CD14-positive monocyte (primary cell): ENCODE measurements at regions not wholly inside any gene's neighbourhood (a gene's known extent, or its start where the extent isn't known, plus 50 kb on each side); places are given as distances from the start of the nearest gene placed in this dataset.

ENCODE experiments used
- DNase-seq, 3 donors: peaks; one replicate each; pipeline ENCODE4 v3.0.0-alpha.2; 2011 to 2022
- H2AFZ ChIP-seq: 2 replicates; pipeline ENCODE4 v1.6.0; 2012; ENCODE audit warnings: mild to moderate bottlenecking, low read depth, low read length, inconsistent platforms; ENCODE audit not compliant: insufficient read depth, poor library complexity, severe bottlenecking
- H3K27ac ChIP-seq, 2 donors: 1 replicate in 1 of 2; 2 replicates in 1 of 2; pipeline ENCODE4 v1.5.1; 2012 to 2013; ENCODE audit warnings: low read length in 2 of 2, control low read depth in 1 of 2, inconsistent platforms in 1 of 2, low read depth in 1 of 2, mild to moderate bottlenecking in 1 of 2
- H3K27me3 ChIP-seq, 2 donors: one replicate each; pipeline versions ENCODE4 v1.6.0 to v1.6.1; 2011 to 2013; ENCODE audit warnings: low read length in 2 of 2; ENCODE audit not compliant: control insufficient read depth in 2 of 2, insufficient read depth in 2 of 2
- H3K36me3 ChIP-seq, 2 donors: replicated peaks in 1 of 2; 1 replicate in 1 of 2; 2 replicates in 1 of 2; pipeline versions ENCODE4 v1.5.1 to v1.6.1; 2012 to 2013; ENCODE audit warnings: low read length in 2 of 2, control low read depth in 1 of 2, inconsistent platforms in 1 of 2, mild to moderate bottlenecking in 1 of 2; ENCODE audit not compliant: insufficient read depth in 2 of 2, control insufficient read depth in 1 of 2
- H3K4me1 ChIP-seq, 2 donors: 1 replicate in 1 of 2; 2 replicates in 1 of 2; pipeline versions ENCODE4 v1.5.1 to v1.6.1; 2012 to 2013; ENCODE audit warnings: low read length in 2 of 2, control low read depth in 1 of 2, inconsistent platforms in 1 of 2, mild to moderate bottlenecking in 1 of 2, moderate library complexity in 1 of 2; ENCODE audit not compliant: insufficient read depth in 2 of 2, control insufficient read depth in 1 of 2
- H3K4me2 ChIP-seq: replicated peaks from 2 replicates; pipeline ENCODE3; 2012; ENCODE audit warnings: low read length, moderate library complexity, mild to moderate bottlenecking; ENCODE audit not compliant: poor library complexity, severe bottlenecking; ENCODE audit errors: extremely low read depth
- H3K4me3 ChIP-seq, 3 experiments: fragments of 200-600 bp in 1 of 3; sonication (generic) in 1 of 3; replicated peaks in 1 of 3; 1 replicate in 2 of 3; 2 replicates in 1 of 3; pipeline ENCODE4 v1.5.1; 2011 to 2013; ENCODE audit warnings: low read length in 3 of 3, mild to moderate bottlenecking in 3 of 3, control low read depth in 2 of 3, low read depth in 2 of 3, inconsistent platforms in 1 of 3, moderate library complexity in 1 of 3
- H3K79me2 ChIP-seq: 2 replicates; pipeline ENCODE4 v1.6.0; 2012; ENCODE audit warnings: mild to moderate bottlenecking, control low read depth, inconsistent platforms, low read length, moderate library complexity; ENCODE audit not compliant: insufficient read depth
- H3K9ac ChIP-seq: 2 replicates; pipeline ENCODE4 v1.6.0; 2017; ENCODE audit warnings: low read length, mild to moderate bottlenecking; ENCODE audit not compliant: insufficient read depth, poor library complexity, severe bottlenecking
- H3K9me3 ChIP-seq, 2 donors: replicated peaks in 1 of 2; 1 replicate in 1 of 2; 2 replicates in 1 of 2; pipeline versions ENCODE4 v1.5.1 to v1.6.1; 2012 to 2013; ENCODE audit warnings: low read length in 2 of 2, control low read depth in 1 of 2; ENCODE audit not compliant: control insufficient read depth in 1 of 2, insufficient read depth in 1 of 2
- H4K20me1 ChIP-seq: 2 replicates; pipeline ENCODE4 v1.6.0; 2012; ENCODE audit warnings: mild to moderate bottlenecking, low read length, control low read depth, moderate library complexity; ENCODE audit not compliant: insufficient read depth
- H3K27ac Mint-ChIP-seq, 7 donors: one replicate each; pipeline ENCODE4 v1.8.0; 2020; ENCODE audit warnings: mild to moderate bottlenecking in 7 of 7, mixed read lengths in 7 of 7, moderate library complexity in 6 of 7, inconsistent platforms in 2 of 7
- H3K27me3 Mint-ChIP-seq, 3 donors: one replicate each; pipeline ENCODE4 v1.8.0; 2021 to 2022; ENCODE audit warnings: low read depth in 3 of 3, mild to moderate bottlenecking in 3 of 3, mixed read lengths in 3 of 3, moderate library complexity in 3 of 3, inconsistent platforms in 1 of 3
- H3K36me3 Mint-ChIP-seq, 2 donors: one replicate each; pipeline ENCODE4 v1.8.0; 2020; ENCODE audit warnings: mixed read lengths in 2 of 2, inconsistent platforms in 1 of 2, mild to moderate bottlenecking in 1 of 2
- H3K4me1 Mint-ChIP-seq: one replicate; pipeline ENCODE4 v1.8.0; 2020; ENCODE audit warnings: mild to moderate bottlenecking, mixed read lengths
- H3K4me3 Mint-ChIP-seq, 2 donors: one replicate each; pipeline ENCODE4 v1.8.0; 2020; ENCODE audit warnings: mild to moderate bottlenecking in 2 of 2, mixed read lengths in 2 of 2, moderate library complexity in 1 of 2
- H3K9me3 Mint-ChIP-seq, 7 donors: one replicate each; pipeline ENCODE4 v1.8.0; 2020 to 2022; ENCODE audit warnings: mixed read lengths in 7 of 7, mild to moderate bottlenecking in 6 of 7, moderate library complexity in 6 of 7, inconsistent platforms in 2 of 7
- CTCF ChIP-seq: fragments of 200-600 bp; IDR thresholded peaks from one replicate; pipeline ENCODE4 v1.8.0; 2022; ENCODE audit warnings: antibody characterized with exemption, mild to moderate bottlenecking
- WGBS: methylation state at CpG from one replicate; pipeline ENCODE4 v1.1.5; 2013; ENCODE audit warnings: missing lambda C conversion rate; ENCODE audit not compliant: insufficient coverage; 5-methylcytosine and 5-hydroxymethylcytosine counted together
- intact Hi-C, 2 donors: fragments of 100-400 bp; cut with micrococcal nuclease; formaldehyde crosslinking; loops; one replicate each; pipeline versions ENCODE4 v1.15.0 to v1.15.1; 2023

DNA sequence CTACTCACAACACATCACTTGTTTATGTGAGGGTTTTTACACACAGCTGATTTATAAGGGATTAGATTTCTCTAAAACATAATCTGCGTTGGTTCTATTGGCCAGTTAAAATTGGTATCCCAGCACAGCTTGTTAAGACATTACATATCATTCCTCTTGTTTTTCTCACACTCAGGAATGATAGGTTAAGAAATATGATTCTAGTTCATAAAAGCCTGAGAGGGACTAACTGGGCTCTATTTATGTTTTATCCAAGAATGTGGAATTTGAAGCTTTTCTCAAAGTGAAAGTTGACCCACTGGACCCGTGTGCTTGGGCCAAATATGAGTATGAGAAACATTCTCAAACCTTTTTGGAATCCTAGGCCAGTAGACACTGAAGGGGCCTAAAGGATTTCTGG, 117.3 kb downstream of the TMEM170B start:
- Histone ChIP-seq H3K9me3 (no peaks in the 10 kb centered on the region), H4K20me1 (no peaks in the 10 kb centered on the region), H3K4me2 (no peak overlapping the region), H3K4me1 (no peaks in the 10 kb centered on the region), H3K27me3 (no peaks in the 10 kb centered on the region), H3K4me3 (no peak overlapping the region), H3K36me3 (no peaks in the 10 kb centered on the region), H3K79me2 (no peaks in the 10 kb centered on the region), H3K27ac (no peak overlapping the region), H2AFZ (no peak overlapping the region), H3K9ac (no peak overlapping the region)
- Mint-ChIP-seq H3K9me3 (peaks cover 0 to 1% (median 0%) of the 10 kb centered on the region in 7 donors), H3K36me3 (no peaks in the 10 kb centered on the region), H3K4me3 (peak overlapping the region in 1 of 2 donors; percentile 9), H3K27ac (no peak overlapping the region), H3K4me1 (peaks cover 7% of the 10 kb centered on the region), H3K27me3 (peaks cover 7 to 17% (median 7%) of the 10 kb centered on the region in 3 donors)
- WGBS = 71% methylated on average over 1 of the region's 2 CpGs
- intact Hi-C loops = loop anchor here (5.0 to 10.0 kb wide), 3 partner anchors 632 to 1240 kb away; no protein-coding TSS in a partner anchor
- TF ChIP-seq CTCF = no peak
- no peak for DNase-seq

DNA sequence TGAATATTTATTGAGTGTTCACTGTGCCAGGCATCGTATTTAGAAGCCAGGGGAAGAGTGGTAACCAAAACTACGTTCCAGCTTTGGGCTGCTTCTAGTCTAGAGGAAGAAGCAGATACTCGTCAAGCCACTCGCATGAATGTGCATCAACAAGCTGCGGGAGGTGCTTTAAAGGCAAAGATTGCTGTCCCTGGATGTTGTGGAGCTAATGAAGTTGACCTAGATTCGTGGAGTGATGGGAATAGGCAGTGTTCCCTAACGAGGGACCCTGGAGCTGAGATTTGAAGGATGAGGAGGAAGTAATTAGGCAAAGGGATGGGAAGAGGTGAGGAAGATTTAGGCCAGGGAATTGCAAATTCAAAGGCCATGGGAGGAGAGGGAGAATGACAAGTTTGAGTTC, 118.9 kb downstream of the TMEM170B start:
- H3K36me3 Mint-ChIP-seq = no peaks in the 10 kb centered on the region
- H3K4me1 Mint-ChIP-seq = peaks cover 7% of the 10 kb centered on the region
- intact Hi-C loops = loop anchor here (5.0 to 10.0 kb wide), 3 partner anchors 631 to 1238 kb away; no protein-coding TSS in a partner anchor
- 84% methylated on average over 7 of the region's 7 CpGs for WGBS
- TF ChIP-seq CTCF = no peak
- Histone ChIP-seq H3K4me2 (no peak overlapping the region), H3K36me3 (no peaks in the 10 kb centered on the region), H3K27me3 (no peaks in the 10 kb centered on the region), H3K4me3 (no peak overlapping the region), H3K4me1 (no peaks in the 10 kb centered on the region), H3K9me3 (no peaks in the 10 kb centered on the region), H2AFZ (no peak overlapping the region), H3K9ac (no peak overlapping the region), H4K20me1 (no peaks in the 10 kb centered on the region), H3K79me2 (no peaks in the 10 kb centered on the region), H3K27ac (no peak overlapping the region)
- DNase-seq = no peak
- no peak overlapping the region for H3K27ac Mint-ChIP-seq
- H3K9me3 Mint-ChIP-seq = peaks cover 0 to 1% (median 0%) of the 10 kb centered on the region in 7 donors
- H3K4me3 Mint-ChIP-seq = no peak overlapping the region
- peaks cover 7 to 17% (median 7%) of the 10 kb centered on the region in 3 donors for H3K27me3 Mint-ChIP-seq
